Stomach (tissue), 8 donors: ENCODE measurements at regions not wholly inside any gene's neighbourhood (a gene's known extent, or its start where the extent isn't known, plus 50 kb on each side); places are given as distances from the start of the nearest gene placed in this dataset.

Source experiments
- DNase-seq, 2 donors: peaks; one replicate each; pipeline versions ENCODE4 v3.0.0 to v3.0.0-alpha.2; 2013 to 2019
- H3K27ac ChIP-seq, 5 donors: fragments of 200-600 bp in 4 of 5; sonication (generic) in 4 of 5; one replicate each; pipeline ENCODE4 v1.5.1; 2013 to 2019; ENCODE audit warnings: mild to moderate bottlenecking in 1 of 5, moderate library complexity in 1 of 5
- H3K27me3 ChIP-seq, 3 donors: fragments of 200-600 bp; sonication (generic); one replicate each; pipeline ENCODE4 v1.5.1; 2017 to 2019; ENCODE audit warnings: mixed run types in 1 of 3
- H3K36me3 ChIP-seq, 4 donors: fragments of 200-600 bp; sonication (generic); 1 replicate in 3 of 4; 2 replicates in 1 of 4; pipeline ENCODE4 v1.5.1; 2016 to 2019
- H3K4me1 ChIP-seq, 4 donors: fragments of 200-600 bp; sonication (generic); one replicate each; pipeline ENCODE4 v1.5.1; 2016 to 2019
- H3K4me3 ChIP-seq, 4 donors: fragments of 200-600 bp; sonication (generic) in 3 of 4; one replicate each; pipeline ENCODE4 v1.5.1; 2016 to 2019; ENCODE audit warnings: mild to moderate bottlenecking in 1 of 4
- H3K9me3 ChIP-seq, 4 donors: fragments of 200-600 bp; sonication (generic); one replicate each; pipeline ENCODE4 v1.5.1; 2016 to 2019
- CTCF ChIP-seq, 7 experiments: fragments of 450-650 bp in 4 of 7; fragments of 200-600 bp in 3 of 7; sonication (generic) in 3 of 7; IDR thresholded peaks; one replicate each; pipeline ENCODE4 v1.5.1; 2016 to 2019; ENCODE audit warnings: antibody characterized with exemption in 7 of 7, control low read depth in 2 of 7, mild to moderate bottlenecking in 1 of 7
- EP300 ChIP-seq: sonication (generic); formaldehyde crosslinking; IDR thresholded peaks from one replicate; pipeline ENCODE4 v1.6.1; 2017; ENCODE audit warnings: antibody characterized with exemption
- POLR2A ChIP-seq, 4 donors: fragments of 450-650 bp; IDR thresholded peaks; one replicate each; pipeline ENCODE4 v1.6.1; 2016; ENCODE audit warnings: antibody characterized with exemption in 4 of 4, control low read depth in 2 of 4, mild to moderate bottlenecking in 1 of 4, moderate library complexity in 1 of 4
- POLR2AphosphoS5 ChIP-seq, 3 donors: sonication (generic); formaldehyde crosslinking; IDR thresholded peaks; one replicate each; pipeline ENCODE4 v1.6.1; 2016; ENCODE audit warnings: antibody characterized with exemption in 3 of 3
- WGBS, 5 donors: extraction: QIAGEN DNeasy Blood & Tissue Kit in 3 of 5; methylation state at CpG; one replicate each; pipeline versions ENCODE4 v1.1.5 to v1.1.7; 2013 to 2018; 5-methylcytosine and 5-hydroxymethylcytosine counted together
- intact Hi-C: fragments of 100-400 bp; cut with DNase I; formaldehyde crosslinking; loops from one replicate; pipeline ENCODE4 v1.15.1; 2023; ENCODE audit warnings: low total_unique reads
- donor health status: healthy with polysubstance abuse.
- donor health status: Bipolar disorder and iron deficiency.
- donor health status: healthy.

- WGBS, 5 donors = 77 to 87% (median 85%) methylated on average over 8 of the region's 8 CpGs
- DNase-seq = no peak
- TF ChIP-seq CTCF (IDR thresholded peaks at IDR 0.05) (no peak), EP300 (no peak), POLR2A (IDR thresholded peaks at IDR 0.05) (no peak), POLR2AphosphoS5 (IDR thresholded peaks at IDR 0.05) (no peak)
- intact Hi-C loops = no loop called here
- Histone ChIP-seq H3K27me3 (no peaks in the 10 kb centered on the region), H3K4me3 (no peak overlapping the region), H3K27ac (no peak overlapping the region), H3K9me3 (peaks cover 0 to 4% (median 0%) of the 10 kb centered on the region in 4 donors), H3K36me3 (no peaks in the 10 kb centered on the region), H3K4me1 (no peaks in the 10 kb centered on the region)
These were observed 125.8 kb upstream of the TMTC4 start for GRCh38 chr13:100800283-100800875.

GRCh38 chr13:100798739-100799361, 124.3 kb upstream of the TMTC4 start:
- Histone ChIP-seq H3K4me3 (no peak overlapping the region), H3K36me3 (no peaks in the 10 kb centered on the region), H3K9me3 (peaks cover 0 to 4% (median 0%) of the 10 kb centered on the region in 4 donors), H3K4me1 (no peaks in the 10 kb centered on the region), H3K27me3 (no peaks in the 10 kb centered on the region), H3K27ac (no peak overlapping the region)
- DNase-seq = no peak
- intact Hi-C loops = no loop called here
- 68 to 95% (median 94%) methylated on average over 2 of the region's 2 CpGs for WGBS, 5 donors
- TF ChIP-seq POLR2AphosphoS5 (IDR thresholded peaks at IDR 0.05) = no peak

- Histone ChIP-seq H3K4me3 (no peak overlapping the region), H3K4me1 (no peaks in the 10 kb centered on the region), H3K36me3 (no peaks in the 10 kb centered on the region), H3K27ac (no peak overlapping the region), H3K9me3 (peaks cover 0 to 4% (median 0%) of the 10 kb centered on the region in 4 donors), H3K27me3 (no peaks in the 10 kb centered on the region)
- TF ChIP-seq CTCF (IDR thresholded peaks at IDR 0.05) (no peak), POLR2AphosphoS5 (IDR thresholded peaks at IDR 0.05) (no peak), EP300 (no peak), POLR2A (IDR thresholded peaks at IDR 0.05) (no peak)
- WGBS, 5 donors = 18 to 42% (median 27%) methylated on average over 2 of the region's 2 CpGs
- no peak for DNase-seq
- intact Hi-C loops = no loop called here
These were observed 123.3 kb upstream of the TMTC4 start for GRCh38 chr13:100797921-100798320.

- no peak for DNase-seq
- no peak for TF ChIP-seq POLR2A (IDR thresholded peaks at IDR 0.05)
- TF ChIP-seq EP300 = no peak
- no peak for TF ChIP-seq POLR2AphosphoS5 (IDR thresholded peaks at IDR 0.05)
- no peak for TF ChIP-seq CTCF (IDR thresholded peaks at IDR 0.05)
- Histone ChIP-seq H3K27ac (no peak overlapping the region), H3K9me3 (peaks cover 0 to 4% (median 0%) of the 10 kb centered on the region in 4 donors), H3K36me3 (no peaks in the 10 kb centered on the region), H3K4me3 (no peak overlapping the region), H3K4me1 (no peaks in the 10 kb centered on the region), H3K27me3 (no peaks in the 10 kb centered on the region)
- intact Hi-C loops = no loop called here
- 69 to 90% (median 80%) methylated on average over 2 of the region's 2 CpGs for WGBS, 5 donors
These were observed 121.9 kb upstream of the TMTC4 start for GRCh38 chr13:100796463-100796862.

GRCh38 chr13:100794575-100794974, 120.0 kb upstream of the TMTC4 start:
- no peak overlapping the region for H3K4me3 ChIP-seq
- TF ChIP-seq POLR2A (IDR thresholded peaks at IDR 0.05) (no peak), CTCF (IDR thresholded peaks at IDR 0.05) (no peak), POLR2AphosphoS5 (IDR thresholded peaks at IDR 0.05) (no peak), EP300 (no peak)
- no peaks in the 10 kb centered on the region for H3K36me3 ChIP-seq
- H3K9me3 ChIP-seq = peaks cover 0 to 4% (median 0%) of the 10 kb centered on the region in 4 donors
- no peak for DNase-seq
- no peak overlapping the region for H3K27ac ChIP-seq
- intact Hi-C loops = no loop called here
- WGBS, 5 donors = 85 to 98% (median 92%) methylated on average over 3 of the region's 3 CpGs
- H3K4me1 ChIP-seq = peaks cover 0 to 3% (median 0%) of the 10 kb centered on the region in 4 donors
- H3K27me3 ChIP-seq = no peaks in the 10 kb centered on the region
